ENCODE measurements at regions not wholly inside any gene's neighbourhood (a gene's known extent, or its start where the extent isn't known, plus 50 kb on each side); places are given as distances from the start of the nearest gene placed in this dataset.

- no peaks in the 10 kb centered on the region for H3K36me3 ChIP-seq (ENCODE audit: insufficient read depth, low read length)
- no peak overlapping the region for H3K27ac ChIP-seq (ENCODE audit: low read depth, low read length)
- H3K79me2 ChIP-seq (ENCODE audit: control insufficient read depth, insufficient read depth, low read length, unreplicated experiment) = no peaks in the 10 kb centered on the region
- H2AFZ ChIP-seq (ENCODE audit: low read length, unreplicated experiment) = no peak overlapping the region
- no peaks in the 10 kb centered on the region for H3K4me1 ChIP-seq (ENCODE audit: control insufficient read depth, insufficient read depth, low read length, unreplicated experiment)
- no peak overlapping the region for H3K4me3 ChIP-seq (ENCODE audit: low read depth, low read length)
- H3K27me3 ChIP-seq (ENCODE audit: insufficient read depth, low read length) = no peaks in the 10 kb centered on the region
These were observed 442.9 kb upstream of the RAG2 start for GRCh38 chr11:37040921-37041320.

- Histone ChIP-seq H3K79me2 (ENCODE audit: control insufficient read depth, insufficient read depth, low read length, unreplicated experiment) (no peaks in the 10 kb centered on the region), H3K4me3 (ENCODE audit: low read depth, low read length) (no peak overlapping the region), H3K27ac (ENCODE audit: low read depth, low read length) (no peak overlapping the region), H3K27me3 (ENCODE audit: insufficient read depth, low read length) (no peaks in the 10 kb centered on the region), H3K4me1 (ENCODE audit: control insufficient read depth, insufficient read depth, low read length, unreplicated experiment) (no peaks in the 10 kb centered on the region), H2AFZ (ENCODE audit: low read length, unreplicated experiment) (no peak overlapping the region), H3K36me3 (ENCODE audit: insufficient read depth, low read length) (no peaks in the 10 kb centered on the region)
These were observed 440.9 kb upstream of the RAG2 start for GRCh38 chr11:37038911-37039310.

GRCh38 chr11:37026741-37027140, 428.7 kb upstream of the RAG2 start:
- Histone ChIP-seq H3K4me3 (ENCODE audit: low read depth, low read length) (no peak overlapping the region), H3K27ac (ENCODE audit: low read depth, low read length) (no peak overlapping the region), H3K4me1 (ENCODE audit: control insufficient read depth, insufficient read depth, low read length, unreplicated experiment) (no peaks in the 10 kb centered on the region), H3K79me2 (ENCODE audit: control insufficient read depth, insufficient read depth, low read length, unreplicated experiment) (no peaks in the 10 kb centered on the region), H3K27me3 (ENCODE audit: insufficient read depth, low read length) (no peaks in the 10 kb centered on the region), H2AFZ (ENCODE audit: low read length, unreplicated experiment) (no peak overlapping the region), H3K36me3 (ENCODE audit: insufficient read depth, low read length) (no peaks in the 10 kb centered on the region)

GRCh38 chr11:37026326-37026725, 428.3 kb upstream of the RAG2 start:
- Histone ChIP-seq H3K4me1 (ENCODE audit: control insufficient read depth, insufficient read depth, low read length, unreplicated experiment) (no peaks in the 10 kb centered on the region), H3K79me2 (ENCODE audit: control insufficient read depth, insufficient read depth, low read length, unreplicated experiment) (no peaks in the 10 kb centered on the region), H3K36me3 (ENCODE audit: insufficient read depth, low read length) (no peaks in the 10 kb centered on the region), H2AFZ (ENCODE audit: low read length, unreplicated experiment) (no peak overlapping the region), H3K27me3 (ENCODE audit: insufficient read depth, low read length) (no peaks in the 10 kb centered on the region), H3K4me3 (ENCODE audit: low read depth, low read length) (no peak overlapping the region), H3K27ac (ENCODE audit: low read depth, low read length) (no peak overlapping the region)

GRCh38 chr11:37006563-37006962, 408.5 kb upstream of the RAG2 start:
- Histone ChIP-seq H2AFZ (ENCODE audit: low read length, unreplicated experiment) (no peak overlapping the region), H3K27ac (ENCODE audit: low read depth, low read length) (no peak overlapping the region), H3K27me3 (ENCODE audit: insufficient read depth, low read length) (no peaks in the 10 kb centered on the region), H3K36me3 (ENCODE audit: insufficient read depth, low read length) (no peaks in the 10 kb centered on the region), H3K4me1 (ENCODE audit: control insufficient read depth, insufficient read depth, low read length, unreplicated experiment) (no peaks in the 10 kb centered on the region), H3K79me2 (ENCODE audit: control insufficient read depth, insufficient read depth, low read length, unreplicated experiment) (no peaks in the 10 kb centered on the region), H3K4me3 (ENCODE audit: low read depth, low read length) (no peak overlapping the region)

GRCh38 chr11:37002831-37003230, 404.8 kb upstream of the RAG2 start:
- Histone ChIP-seq H3K36me3 (ENCODE audit: insufficient read depth, low read length) (no peaks in the 10 kb centered on the region), H3K4me3 (ENCODE audit: low read depth, low read length) (no peak overlapping the region), H3K27me3 (ENCODE audit: insufficient read depth, low read length) (no peaks in the 10 kb centered on the region), H3K79me2 (ENCODE audit: control insufficient read depth, insufficient read depth, low read length, unreplicated experiment) (no peaks in the 10 kb centered on the region), H3K27ac (ENCODE audit: low read depth, low read length) (no peak overlapping the region), H3K4me1 (ENCODE audit: control insufficient read depth, insufficient read depth, low read length, unreplicated experiment) (no peaks in the 10 kb centered on the region), H2AFZ (ENCODE audit: low read length, unreplicated experiment) (no peak overlapping the region)

- Histone ChIP-seq H3K36me3 (ENCODE audit: insufficient read depth, low read length) (no peaks in the 10 kb centered on the region), H3K27me3 (ENCODE audit: insufficient read depth, low read length) (no peaks in the 10 kb centered on the region), H3K4me3 (ENCODE audit: low read depth, low read length) (no peak overlapping the region), H3K79me2 (ENCODE audit: control insufficient read depth, insufficient read depth, low read length, unreplicated experiment) (no peaks in the 10 kb centered on the region), H3K4me1 (ENCODE audit: control insufficient read depth, insufficient read depth, low read length, unreplicated experiment) (no peaks in the 10 kb centered on the region), H3K27ac (ENCODE audit: low read depth, low read length) (no peak overlapping the region), H2AFZ (ENCODE audit: low read length, unreplicated experiment) (no peak overlapping the region)
These were observed 399.6 kb upstream of the RAG2 start for GRCh38 chr11:36997656-36998055.

- no peaks in the 10 kb centered on the region for H3K36me3 ChIP-seq (ENCODE audit: insufficient read depth, low read length)
- no peak overlapping the region for H3K27ac ChIP-seq (ENCODE audit: low read depth, low read length)
- H3K79me2 ChIP-seq (ENCODE audit: control insufficient read depth, insufficient read depth, low read length, unreplicated experiment) = no peaks in the 10 kb centered on the region
- H3K4me3 ChIP-seq (ENCODE audit: low read depth, low read length) = no peak overlapping the region
- H3K4me1 ChIP-seq (ENCODE audit: control insufficient read depth, insufficient read depth, low read length, unreplicated experiment) = no peaks in the 10 kb centered on the region
- no peaks in the 10 kb centered on the region for H3K27me3 ChIP-seq (ENCODE audit: insufficient read depth, low read length)
- H2AFZ ChIP-seq (ENCODE audit: low read length, unreplicated experiment) = no peak overlapping the region
These were observed 398.8 kb upstream of the RAG2 start for GRCh38 chr11:36996795-36997194.

- Histone ChIP-seq H3K4me3 (ENCODE audit: low read depth, low read length) (no peak overlapping the region), H2AFZ (ENCODE audit: low read length, unreplicated experiment) (no peak overlapping the region), H3K27me3 (ENCODE audit: insufficient read depth, low read length) (no peaks in the 10 kb centered on the region), H3K4me1 (ENCODE audit: control insufficient read depth, insufficient read depth, low read length, unreplicated experiment) (no peaks in the 10 kb centered on the region), H3K27ac (ENCODE audit: low read depth, low read length) (no peak overlapping the region), H3K36me3 (ENCODE audit: insufficient read depth, low read length) (no peaks in the 10 kb centered on the region), H3K79me2 (ENCODE audit: control insufficient read depth, insufficient read depth, low read length, unreplicated experiment) (no peaks in the 10 kb centered on the region)
These were observed 396.2 kb upstream of the RAG2 start for GRCh38 chr11:36994208-36994607.

GRCh38 chr11:36988556-36988955, 390.5 kb upstream of the RAG2 start:
- Histone ChIP-seq H3K27ac (ENCODE audit: low read depth, low read length) (no peak overlapping the region), H3K4me1 (ENCODE audit: control insufficient read depth, insufficient read depth, low read length, unreplicated experiment) (no peaks in the 10 kb centered on the region), H3K36me3 (ENCODE audit: insufficient read depth, low read length) (no peaks in the 10 kb centered on the region), H3K27me3 (ENCODE audit: insufficient read depth, low read length) (no peaks in the 10 kb centered on the region), H2AFZ (ENCODE audit: low read length, unreplicated experiment) (no peak overlapping the region), H3K4me3 (ENCODE audit: low read depth, low read length) (no peak overlapping the region), H3K79me2 (ENCODE audit: control insufficient read depth, insufficient read depth, low read length, unreplicated experiment) (no peaks in the 10 kb centered on the region)

- Histone ChIP-seq H3K4me3 (ENCODE audit: low read depth, low read length) (no peak overlapping the region), H3K36me3 (ENCODE audit: insufficient read depth, low read length) (no peaks in the 10 kb centered on the region), H3K27me3 (ENCODE audit: insufficient read depth, low read length) (no peaks in the 10 kb centered on the region), H3K4me1 (ENCODE audit: control insufficient read depth, insufficient read depth, low read length, unreplicated experiment) (no peaks in the 10 kb centered on the region), H3K27ac (ENCODE audit: low read depth, low read length) (no peak overlapping the region), H3K79me2 (ENCODE audit: control insufficient read depth, insufficient read depth, low read length, unreplicated experiment) (no peaks in the 10 kb centered on the region), H2AFZ (ENCODE audit: low read length, unreplicated experiment) (no peak overlapping the region)
These were observed 387.5 kb upstream of the RAG2 start for GRCh38 chr11:36985562-36985961.

GRCh38 chr11:36976741-36977140, 378.7 kb upstream of the RAG2 start:
- H2AFZ ChIP-seq (ENCODE audit: low read length, unreplicated experiment) = no peak overlapping the region
- H3K4me3 ChIP-seq (ENCODE audit: low read depth, low read length) = no peak overlapping the region
- no peaks in the 10 kb centered on the region for H3K27me3 ChIP-seq (ENCODE audit: insufficient read depth, low read length)
- H3K27ac ChIP-seq (ENCODE audit: low read depth, low read length) = no peak overlapping the region
- no peaks in the 10 kb centered on the region for H3K36me3 ChIP-seq (ENCODE audit: insufficient read depth, low read length)
- H3K79me2 ChIP-seq (ENCODE audit: control insufficient read depth, insufficient read depth, low read length, unreplicated experiment) = no peaks in the 10 kb centered on the region
- no peaks in the 10 kb centered on the region for H3K4me1 ChIP-seq (ENCODE audit: control insufficient read depth, insufficient read depth, low read length, unreplicated experiment)
